PC-9 (cell line): ENCODE measurements at regions not wholly inside any gene's neighbourhood (a gene's known extent, or its start where the extent isn't known, plus 50 kb on each side); places are given as distances from the start of the nearest gene placed in this dataset.

ENCODE experiments used
- BruUV-seq: library from RNA; stranded (reverse); fragments of 400-500 nt; replicated peaks from 2 replicates; lab custom pipeline; 2021; lab: Mats Ljungman, UMichigan
- CTCF ChIA-PET: fragments of 300-600 bp; sonication (Branson Sonifier 250); formaldehyde crosslinking; loops from one replicate; lab custom pipeline; 2022; ENCODE audit warnings: antibody characterized with exemption; lab: Charles Lee
- POLR2A ChIA-PET: fragments of 300-600 bp; sonication (Branson Sonifier 250); formaldehyde crosslinking; loops from one replicate; lab custom pipeline; 2022; ENCODE audit warnings: antibody characterized with exemption; ENCODE audit not compliant: unreplicated experiment; lab: Charles Lee
- DNase-seq, 2 experiments: peaks; one replicate each; pipeline versions ENCODE4 v3.0.0 to v3.0.0-alpha.2; 2015 to 2022; ENCODE audit warnings: mixed read lengths in 1 of 2
- H2AFZ ChIP-seq: fragments of 200-600 bp; sonication (generic); 2 replicates; pipeline ENCODE4 v1.8.1; 2017; ENCODE audit warnings: antibody characterized with exemption
- H3F3A ChIP-seq: fragments of 200-600 bp; sonication (generic); 2 replicates; pipeline ENCODE4 v1.8.1; 2017; ENCODE audit warnings: antibody characterized with exemption, mild to moderate bottlenecking, low read depth; ENCODE audit not compliant: insufficient read depth
- H3K27ac ChIP-seq: fragments of 200-600 bp; sonication (generic); 2 replicates; pipeline ENCODE4 v1.6.1; 2016; ENCODE audit warnings: mixed run types
- H3K27me3 ChIP-seq: fragments of 200-600 bp; sonication (generic); 2 replicates; pipeline ENCODE4 v1.6.1; 2016; ENCODE audit warnings: low read depth, mixed run types; ENCODE audit not compliant: insufficient read depth
- H3K36me3 ChIP-seq: fragments of 200-600 bp; sonication (generic); 2 replicates; pipeline ENCODE4 v1.6.1; 2016; ENCODE audit warnings: low read depth, mixed run types
- H3K4me1 ChIP-seq: fragments of 200-600 bp; sonication (generic); replicated peaks from 2 replicates; pipeline ENCODE4 v1.6.1; 2016; ENCODE audit warnings: mixed run types; ENCODE audit not compliant: insufficient read depth
- H3K4me2 ChIP-seq: fragments of 200-600 bp; sonication (generic); 2 replicates; pipeline ENCODE4 v1.6.1; 2017; ENCODE audit warnings: mixed run types
- H3K4me3 ChIP-seq: fragments of 200-600 bp; sonication (generic); 2 replicates; pipeline ENCODE4 v1.6.1; 2016; ENCODE audit warnings: mixed run types
- H3K79me2 ChIP-seq: fragments of 200-600 bp; sonication (generic); 2 replicates; pipeline ENCODE4 v1.6.1; 2017; ENCODE audit warnings: low read depth, mixed run types
- H3K9me2 ChIP-seq: fragments of 200-600 bp; sonication (generic); 2 replicates; pipeline ENCODE4 v1.8.1; 2017; ENCODE audit warnings: mild to moderate bottlenecking; ENCODE audit not compliant: insufficient read depth
- H3K9me3 ChIP-seq: fragments of 200-600 bp; sonication (generic); 2 replicates; pipeline ENCODE4 v1.8.1; 2016; ENCODE audit warnings: low read depth; ENCODE audit not compliant: insufficient read depth
- H4K20me1 ChIP-seq: fragments of 200-600 bp; sonication (generic); 2 replicates; pipeline ENCODE4 v1.8.1; 2017; ENCODE audit not compliant: insufficient read depth
- EZH2 ChIP-seq: fragments of 200-600 bp; sonication (generic); IDR thresholded peaks from 2 replicates; pipeline ENCODE4 v1.8.0; 2017; ENCODE audit warnings: antibody characterized with exemption, low read depth
- intact Hi-C: fragments of 100-400 bp; cut with micrococcal nuclease; formaldehyde crosslinking; loops from one replicate; pipeline ENCODE4 v1.10.0; 2022; ENCODE audit not compliant: unreplicated experiment
- TF ChIP-seq, protein P1 (sequence below): fragments of 200-600 bp; sonication (generic); conservative IDR thresholded peaks from 2 replicates; pipeline ENCODE4 v1.6.1; 2017; ENCODE audit warnings: mixed run types, antibody characterized with exemption, mild to moderate bottlenecking, moderate library complexity

DNA sequence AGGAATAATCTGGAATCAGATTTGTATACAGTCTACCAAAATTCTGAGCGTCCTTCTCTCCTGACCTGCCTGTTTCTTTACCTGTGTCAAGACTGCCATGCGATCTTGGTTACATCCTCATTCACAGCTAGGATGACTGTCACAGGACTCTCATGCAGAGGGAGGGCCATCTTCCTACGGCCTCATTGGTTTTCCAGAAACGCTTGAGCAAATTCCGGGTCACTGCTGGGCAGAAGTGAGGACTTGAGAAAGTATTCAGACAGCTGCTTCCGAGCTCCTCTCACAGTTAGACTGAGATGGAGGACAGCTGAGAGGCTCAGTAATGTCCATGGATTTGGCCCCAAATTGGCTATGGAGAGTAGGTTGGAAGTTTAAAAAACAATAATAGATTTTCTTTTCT, 94.2 kb downstream of the TFAP2C start:
- no peak for DNase-seq
- TF ChIP-seq, protein P1, sequence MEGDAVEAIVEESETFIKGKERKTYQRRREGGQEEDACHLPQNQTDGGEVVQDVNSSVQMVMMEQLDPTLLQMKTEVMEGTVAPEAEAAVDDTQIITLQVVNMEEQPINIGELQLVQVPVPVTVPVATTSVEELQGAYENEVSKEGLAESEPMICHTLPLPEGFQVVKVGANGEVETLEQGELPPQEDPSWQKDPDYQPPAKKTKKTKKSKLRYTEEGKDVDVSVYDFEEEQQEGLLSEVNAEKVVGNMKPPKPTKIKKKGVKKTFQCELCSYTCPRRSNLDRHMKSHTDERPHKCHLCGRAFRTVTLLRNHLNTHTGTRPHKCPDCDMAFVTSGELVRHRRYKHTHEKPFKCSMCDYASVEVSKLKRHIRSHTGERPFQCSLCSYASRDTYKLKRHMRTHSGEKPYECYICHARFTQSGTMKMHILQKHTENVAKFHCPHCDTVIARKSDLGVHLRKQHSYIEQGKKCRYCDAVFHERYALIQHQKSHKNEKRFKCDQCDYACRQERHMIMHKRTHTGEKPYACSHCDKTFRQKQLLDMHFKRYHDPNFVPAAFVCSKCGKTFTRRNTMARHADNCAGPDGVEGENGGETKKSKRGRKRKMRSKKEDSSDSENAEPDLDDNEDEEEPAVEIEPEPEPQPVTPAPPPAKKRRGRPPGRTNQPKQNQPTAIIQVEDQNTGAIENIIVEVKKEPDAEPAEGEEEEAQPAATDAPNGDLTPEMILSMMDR, result no peak
- TF ChIP-seq EZH2, result no peak
- Histone ChIP-seq H3K9me2 (no peaks in the 10 kb centered on the region), H3K27me3 (no peaks in the 10 kb centered on the region), H3F3A (no peaks in the 10 kb centered on the region), H2AFZ (no peak overlapping the region), H3K4me2 (no peak overlapping the region), H3K79me2 (no peaks in the 10 kb centered on the region), H3K4me1 (no peaks in the 10 kb centered on the region), H3K27ac (no peak overlapping the region), H3K4me3 (no peak overlapping the region), H4K20me1 (no peaks in the 10 kb centered on the region), H3K9me3 (no peaks in the 10 kb centered on the region), H3K36me3 (0 out of 2 replicates have a peak, but pooled peaks cover under 1% of the 10 kb centered on the region)
- CTCF ChIA-PET, result no interaction called here
- no TSS peak for BruUV-seq
- POLR2A ChIA-PET, result no interaction called here
- intact Hi-C loops, result no loop called here

DNA sequence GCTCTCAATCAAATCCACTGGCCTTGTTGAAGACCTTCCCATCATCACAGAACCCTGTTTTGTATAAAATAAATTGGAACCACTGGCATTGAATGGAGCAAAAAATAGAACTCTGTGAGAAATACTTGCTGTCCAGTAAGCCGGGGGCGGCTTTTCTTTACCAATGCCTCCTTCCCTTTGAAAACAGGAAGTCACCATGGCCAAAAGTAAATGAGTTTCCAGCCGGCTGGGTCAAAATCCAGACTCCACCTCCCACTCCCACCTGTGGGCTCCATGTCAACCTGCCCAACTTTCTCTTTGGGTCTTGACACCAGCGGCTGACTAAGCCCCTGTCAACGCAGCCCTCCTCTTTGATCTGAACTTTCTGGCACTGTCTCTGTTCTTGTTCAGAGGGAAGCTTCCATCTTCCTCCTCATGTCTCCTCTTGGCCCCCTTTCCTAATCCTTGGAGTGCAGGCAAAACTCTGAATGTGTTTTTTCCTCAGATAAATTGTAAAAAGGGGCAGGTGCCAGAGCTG, 95.2 kb downstream of the TFAP2C start:
- TF ChIP-seq EZH2, result no peak
- TF ChIP-seq, protein P1, result no peak

DNA sequence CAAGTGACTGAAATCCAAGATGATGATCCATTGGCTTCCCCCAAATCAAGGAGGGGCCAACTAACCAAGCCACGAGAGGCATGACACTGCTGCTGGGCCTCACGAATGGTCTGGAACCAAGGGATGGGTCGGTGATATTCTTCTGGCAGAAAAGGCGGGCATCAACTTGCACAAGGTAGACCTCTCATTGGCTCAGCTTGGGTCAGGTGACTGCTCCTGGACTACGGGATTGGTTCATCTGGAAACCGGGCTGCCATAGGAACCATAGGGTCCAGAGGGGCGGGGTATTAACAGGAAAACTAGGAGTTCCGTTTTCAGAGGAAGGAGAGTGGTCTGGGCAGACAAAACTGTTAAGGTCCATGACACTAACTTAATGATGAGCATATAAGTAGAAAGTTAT, 100.9 kb downstream of the TFAP2C start:
- H3F3A ChIP-seq, result no peaks in the 10 kb centered on the region
- H3K4me1 ChIP-seq, result no peaks in the 10 kb centered on the region
- no peaks in the 10 kb centered on the region for H3K27me3 ChIP-seq
- intact Hi-C loops, result no loop called here
- no peak for TF ChIP-seq EZH2
- TF ChIP-seq, protein P1, result no peak
- ChIA-PET CTCF (no interaction called here), POLR2A (no interaction called here)
- no peak overlapping the region for H3K4me2 ChIP-seq
- 0 out of 2 replicates have a peak, but pooled peaks cover 3% of the 10 kb centered on the region for H3K36me3 ChIP-seq
- no peaks in the 10 kb centered on the region for H3K9me2 ChIP-seq
- no peaks in the 10 kb centered on the region for H3K9me3 ChIP-seq
- H2AFZ ChIP-seq, result no peak overlapping the region
- BruUV-seq, result no TSS peak
- H4K20me1 ChIP-seq, result no peaks in the 10 kb centered on the region
- H3K27ac ChIP-seq, result no peak overlapping the region
- H3K79me2 ChIP-seq, result no peaks in the 10 kb centered on the region
- H3K4me3 ChIP-seq, result no peak overlapping the region
- DNase-seq, result no peak

More for the DNA sequence above, 95.2 kb downstream of the TFAP2C start:
- 0 out of 2 replicates have a peak, but pooled peaks cover 3% of the 10 kb centered on the region for H3K36me3 ChIP-seq
- BruUV-seq, result no TSS peak
- POLR2A ChIA-PET, result no interaction called here
- no peak overlapping the region for H2AFZ ChIP-seq
- no peak overlapping the region for H3K27ac ChIP-seq
- H4K20me1 ChIP-seq, result no peaks in the 10 kb centered on the region
- DNase-seq, result no peak
- no peaks in the 10 kb centered on the region for H3K9me2 ChIP-seq
- H3K27me3 ChIP-seq, result no peaks in the 10 kb centered on the region
- no peaks in the 10 kb centered on the region for H3F3A ChIP-seq
- H3K9me3 ChIP-seq, result no peaks in the 10 kb centered on the region
- intact Hi-C loops, result no loop called here
- H3K4me2 ChIP-seq, result no peak overlapping the region
- H3K79me2 ChIP-seq, result no peaks in the 10 kb centered on the region
- H3K4me3 ChIP-seq, result no peak overlapping the region
- no peaks in the 10 kb centered on the region for H3K4me1 ChIP-seq
- CTCF ChIA-PET, result no interaction called here
